ENCODE measurements at regions not wholly inside any gene's neighbourhood (a gene's known extent, or its start where the extent isn't known, plus 50 kb on each side); places are given as distances from the start of the nearest gene placed in this dataset.

GRCh38 chr18:34339155-34339554 is 114.4 kb upstream of the NOL4 start:
- intact Hi-C loops (cut with micrococcal nuclease; ENCODE audit: unreplicated experiment) (no loop called here), in situ Hi-C loops (cut with HindIII; ENCODE audit: low pct_unique_long_range_greater_than_20kb, low sequenced_read_pairs) (no loop called here)
- Histone ChIP-seq H3K4me1 (ENCODE audit: control insufficient read depth, insufficient read depth, low read length) (no peaks in the 10 kb centered on the region), H3K27me3 (ENCODE audit: control insufficient read depth, insufficient read depth, low read length) (no peaks in the 10 kb centered on the region), H3K9me3 (ENCODE audit: control insufficient read depth, insufficient read depth, low read depth, low read length) (no peaks in the 10 kb centered on the region), H3K36me3 (ENCODE audit: control insufficient read depth, insufficient read depth, low read length) (no peaks in the 10 kb centered on the region), H3K4me3 (ENCODE audit: low read depth in 2 of 2, low read length in 2 of 2) (no peak overlapping the region), H3K27ac (ENCODE audit: low read length) (no peak overlapping the region)
- ATAC-seq (no peak), DNase-seq (ENCODE audit: low read depth, low spot score) (no peak)
- BruUV-seq (replicated peaks): no TSS peak
- ChIA-PET CTCF (no interaction called here), POLR2A (no interaction called here)
- TF ChIP-seq SIN3A (IDR thresholded peaks at IDR 0.05; ENCODE audit: borderline replicate concordance, insufficient read depth, low read depth, low read length) (no peak), REST (IDR thresholded peaks at IDR 0.05; ENCODE audit: insufficient read depth in 1 of 2, low read depth in 2 of 2, low read length in 1 of 2) (no peak), POLR2AphosphoS5 (IDR thresholded peaks at IDR 0.05; ENCODE audit: low read depth, low read length) (no peak), CTCF (IDR thresholded peaks at IDR 0.05) (no peak), TCF7L2 (IDR thresholded peaks at IDR 0.05; ENCODE audit: low read depth, low read length) (no peak)

GRCh38 chr18:34342960-34343359 is 118.2 kb upstream of the NOL4 start:
- no peaks in the 10 kb centered on the region for H3K36me3 ChIP-seq (ENCODE audit: control insufficient read depth, insufficient read depth, low read length)
- CTCF ChIA-PET: no interaction called here
- TF ChIP-seq CTCF (IDR thresholded peaks at IDR 0.05) (no peak), SIN3A (IDR thresholded peaks at IDR 0.05; ENCODE audit: borderline replicate concordance, insufficient read depth, low read depth, low read length) (no peak), REST (IDR thresholded peaks at IDR 0.05; ENCODE audit: insufficient read depth in 1 of 2, low read depth in 2 of 2, low read length in 1 of 2) (no peak)
- ATAC-seq (no peak), DNase-seq (ENCODE audit: low read depth, low spot score) (no peak)
- no peak overlapping the region for H3K27ac ChIP-seq (ENCODE audit: low read length)
- no peaks in the 10 kb centered on the region for H3K9me3 ChIP-seq (ENCODE audit: control insufficient read depth, insufficient read depth, low read depth, low read length)
- intact Hi-C loops (cut with micrococcal nuclease; ENCODE audit: unreplicated experiment): no loop called here
- no TSS peak for BruUV-seq (replicated peaks)
- H3K4me3 ChIP-seq (ENCODE audit: low read depth in 2 of 2, low read length in 2 of 2): no peak overlapping the region
- H3K4me1 ChIP-seq (ENCODE audit: control insufficient read depth, insufficient read depth, low read length): no peaks in the 10 kb centered on the region
- no peaks in the 10 kb centered on the region for H3K27me3 ChIP-seq (ENCODE audit: control insufficient read depth, insufficient read depth, low read length)
- POLR2A ChIA-PET: no interaction called here
- in situ Hi-C loops (cut with HindIII; ENCODE audit: low pct_unique_long_range_greater_than_20kb, low sequenced_read_pairs): no loop called here

Data from Panc1 (cell line).